ENCODE measurements at regions not wholly inside any gene's neighbourhood (a gene's known extent, or its start where the extent isn't known, plus 50 kb on each side); places are given as distances from the start of the nearest gene placed in this dataset.
"Not testable (repeated sequence)": the region's sequence is repeated elsewhere in the genome, so short reads cannot be mapped to it uniquely, and the experiment has no call there.

DNA sequence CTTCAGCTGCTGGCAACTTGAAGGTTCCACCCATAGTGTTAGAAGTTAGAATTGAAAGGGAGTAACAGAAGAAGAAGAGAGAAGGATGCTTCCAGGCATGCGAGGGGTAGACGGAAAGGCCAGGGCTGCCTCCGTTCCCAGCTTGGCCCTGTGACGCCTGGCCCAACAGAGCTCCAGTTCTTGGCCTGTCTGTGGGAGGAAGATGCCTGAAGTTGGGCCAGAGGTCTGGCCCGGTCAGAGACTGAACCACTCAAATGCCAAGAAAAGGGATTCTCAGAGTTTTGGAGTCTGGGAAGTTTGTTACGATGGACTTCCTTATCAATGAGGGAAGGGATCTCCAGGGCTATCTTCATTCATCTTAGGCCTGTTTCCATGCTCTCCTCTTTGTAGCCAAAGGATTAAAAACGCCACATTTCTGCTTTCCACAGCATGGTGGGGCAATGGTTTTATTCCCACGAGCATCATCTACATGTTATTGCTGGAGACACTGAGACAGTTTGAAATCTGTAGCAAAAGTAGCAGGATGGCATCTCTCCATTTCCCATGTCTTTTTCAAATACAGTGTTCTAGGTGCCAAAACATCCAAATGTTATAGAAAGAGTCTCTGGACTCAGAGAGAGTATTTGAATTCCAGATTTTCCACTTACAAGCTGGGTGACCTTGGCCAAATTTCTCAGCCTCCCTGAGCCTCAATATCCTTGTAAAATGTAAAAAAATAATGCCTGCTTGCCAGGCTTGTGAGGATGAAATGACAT, 65.4 kb upstream of the ANKRD55 start:
- DNase-seq (ENCODE audit: low read depth in 2 of 2): no peak

- no peak for DNase-seq (ENCODE audit: low read depth in 2 of 2)
Observed at GRCh38 chr5:56297851-56298250, 64.7 kb upstream of the ANKRD55 start.

DNA sequence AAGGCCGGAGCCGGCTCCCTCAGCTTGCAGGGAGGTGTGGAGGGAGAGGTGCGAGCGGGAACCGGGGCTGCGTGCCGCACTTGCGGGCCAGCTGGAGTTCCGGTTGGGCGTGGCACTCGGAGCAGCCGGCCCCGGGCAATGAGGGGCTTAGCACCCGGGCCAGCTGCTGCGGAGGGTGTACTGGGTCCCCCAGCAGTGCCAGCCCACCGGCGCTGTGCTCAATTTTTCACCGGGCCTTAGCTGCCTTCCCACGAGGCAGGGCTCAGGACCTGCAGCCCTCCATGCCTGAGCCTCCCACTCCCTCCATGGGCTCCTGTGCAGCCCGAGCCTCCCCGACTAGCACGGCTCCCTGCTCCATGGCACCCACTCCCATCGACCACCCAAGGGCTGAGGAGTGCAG, 62.2 kb upstream of the ANKRD55 start:
- not testable (repeated sequence) for DNase-seq (ENCODE audit: low read depth in 2 of 2)

- DNase-seq (ENCODE audit: low read depth in 2 of 2): no peak
Observed at GRCh38 chr5:56294354-56294753, 61.2 kb upstream of the ANKRD55 start.

DNA sequence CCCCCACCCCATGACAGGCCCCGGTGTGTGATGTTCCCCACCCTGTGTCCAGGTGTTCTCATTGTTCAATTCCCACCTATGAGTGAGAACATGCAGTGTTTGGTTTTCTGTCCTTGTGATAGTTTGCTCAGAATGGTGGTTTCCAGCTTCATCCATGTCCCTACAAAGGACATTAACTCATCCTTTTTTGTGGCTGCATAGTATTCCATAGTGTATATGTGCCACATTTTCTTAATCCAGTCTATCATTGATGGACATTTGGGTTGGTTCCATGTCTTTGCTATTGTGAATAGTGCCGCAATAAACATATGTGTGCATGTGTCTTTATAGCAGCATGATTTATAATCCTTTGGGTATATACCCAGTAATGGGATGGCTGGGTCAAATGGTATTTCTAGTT, 59.7 kb upstream of the ANKRD55 start:
- not testable (repeated sequence) for DNase-seq (ENCODE audit: low read depth in 2 of 2)

DNA sequence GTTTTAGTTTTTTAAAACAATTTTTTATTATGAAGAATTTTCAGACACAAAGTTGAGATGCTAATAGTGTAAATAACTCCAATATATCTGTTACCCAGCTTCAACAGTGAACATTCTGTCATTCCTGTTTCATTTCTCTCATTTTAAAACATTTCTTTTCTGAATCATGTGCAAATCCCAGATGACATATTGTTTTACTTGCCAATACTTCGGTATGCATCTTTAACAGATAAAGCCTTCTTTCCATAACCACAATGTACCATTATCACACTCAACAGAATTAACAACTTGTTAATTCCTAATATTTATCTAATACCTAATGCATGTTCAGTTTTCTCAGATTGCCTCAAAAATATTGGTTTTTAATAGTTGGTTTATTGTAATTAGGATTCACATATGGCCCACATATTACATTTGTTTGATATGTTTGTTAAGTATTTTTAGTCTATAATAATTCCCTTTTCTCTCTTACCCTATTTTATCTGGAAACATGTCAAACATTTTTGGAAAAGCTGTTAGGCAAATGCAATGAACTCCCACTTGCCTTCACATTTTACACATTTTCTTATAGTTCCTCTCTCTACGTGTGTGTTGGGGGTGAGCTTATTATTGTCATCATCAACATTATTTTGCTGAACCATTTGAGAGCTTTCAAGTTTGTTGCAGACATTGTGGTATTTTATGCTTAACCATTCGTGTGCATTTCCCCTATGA, 58.7 kb upstream of the ANKRD55 start:
- DNase-seq (ENCODE audit: low read depth in 2 of 2): no peak

GRCh38 chr5:56291079-56291643, 58.0 kb upstream of the ANKRD55 start:
- no peak for DNase-seq (ENCODE audit: low read depth in 2 of 2)

DNA sequence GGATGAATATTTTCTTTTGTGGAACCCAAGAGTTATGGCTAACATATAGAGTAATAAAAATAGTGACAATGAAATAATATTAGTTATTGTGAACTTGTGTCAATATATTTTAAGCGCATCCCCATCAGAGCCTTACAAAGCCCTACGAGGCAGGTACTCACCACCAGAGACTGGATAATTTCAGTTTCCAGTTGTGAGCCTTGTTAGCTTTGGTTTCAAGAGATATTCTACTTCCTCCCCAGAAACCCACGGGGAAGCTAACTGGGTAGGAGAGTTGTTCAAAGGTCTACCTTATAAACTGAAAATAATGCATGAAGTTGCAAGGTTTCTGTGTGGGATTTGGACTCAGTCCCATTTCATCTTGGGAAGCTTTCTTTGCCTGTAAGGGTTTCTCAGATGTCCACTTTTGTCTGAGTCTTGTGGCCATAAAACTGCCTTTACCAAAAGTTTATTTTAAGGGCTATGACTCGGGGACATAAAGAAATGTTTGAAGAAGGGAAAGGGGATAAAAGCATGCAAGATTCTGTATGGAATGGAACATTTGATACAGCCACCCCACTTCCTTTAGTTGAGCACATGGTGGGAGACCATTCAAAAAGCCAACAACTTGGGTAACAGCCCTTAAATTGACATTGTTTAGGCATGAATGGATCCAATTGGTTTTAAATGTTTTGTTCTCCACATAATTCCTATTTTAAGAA, 57.4 kb upstream of the ANKRD55 start:
- DNase-seq (ENCODE audit: low read depth in 2 of 2): no peak

- no peak for DNase-seq (ENCODE audit: low read depth in 2 of 2)
Observed at GRCh38 chr5:56289602-56289987, 56.5 kb upstream of the ANKRD55 start.

- no peak for DNase-seq (ENCODE audit: low read depth in 2 of 2)
Observed at GRCh38 chr5:56288873-56289601, 55.9 kb upstream of the ANKRD55 start.

GRCh38 chr5:56286015-56286884, 53.1 kb upstream of the ANKRD55 start:
- no peak for DNase-seq (ENCODE audit: low read depth in 2 of 2)

- DNase-seq (ENCODE audit: low read depth in 2 of 2): no peak
Observed at GRCh38 chr5:56282951-56283350, 49.8 kb upstream of the ANKRD55 start.

All from stimulated activated CD8-positive, alpha-beta memory T cell treated with anti-CD3 and anti-CD28 coated beads, Interleukin-2, amount 100 ng/mL, for 1 hour (primary cell).